Fibroblast of pulmonary artery (primary cell): ENCODE measurements at regions not wholly inside any gene's neighbourhood (a gene's known extent, or its start where the extent isn't known, plus 50 kb on each side); places are given as distances from the start of the nearest gene placed in this dataset.

ENCODE experiments used
- DNase-seq: peaks from one replicate; pipeline ENCODE4 v3.0.0-alpha.2; 2010; ENCODE audit warnings: low read depth
- H3K4me3 ChIP-seq: replicated peaks from 2 replicates; pipeline ENCODE4 v1.5.1; 2011; ENCODE audit warnings: low read depth, mild to moderate bottlenecking, control low read depth, low read length, moderate library complexity
- TF ChIP-seq, protein P1 (sequence below): IDR thresholded peaks from 2 replicates; pipeline ENCODE4 v1.5.1; 2011; ENCODE audit warnings: mild to moderate bottlenecking, control low read depth, low read length, inconsistent platforms; ENCODE audit errors: missing control alignments

DNA sequence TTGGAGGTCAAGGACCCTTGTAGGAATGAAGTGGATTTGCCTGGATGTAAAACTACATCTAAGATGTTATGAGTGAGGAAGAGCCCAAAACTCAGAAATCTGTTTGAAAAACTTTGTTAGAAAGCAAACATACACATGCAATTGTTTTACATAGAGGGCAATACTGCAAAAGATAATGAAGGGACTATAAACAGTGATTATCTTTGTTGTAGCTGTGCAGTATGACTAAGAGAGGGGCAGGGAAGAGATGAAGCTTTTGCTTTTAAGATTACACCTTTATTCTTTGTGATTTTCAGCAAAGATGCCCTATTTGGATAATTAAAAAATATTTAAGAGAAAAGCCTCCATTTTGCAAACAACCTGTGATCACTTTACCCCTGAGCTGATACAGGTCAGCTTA is 839.9 kb upstream of the RBFOX1 start:
- TF ChIP-seq, protein P1, sequence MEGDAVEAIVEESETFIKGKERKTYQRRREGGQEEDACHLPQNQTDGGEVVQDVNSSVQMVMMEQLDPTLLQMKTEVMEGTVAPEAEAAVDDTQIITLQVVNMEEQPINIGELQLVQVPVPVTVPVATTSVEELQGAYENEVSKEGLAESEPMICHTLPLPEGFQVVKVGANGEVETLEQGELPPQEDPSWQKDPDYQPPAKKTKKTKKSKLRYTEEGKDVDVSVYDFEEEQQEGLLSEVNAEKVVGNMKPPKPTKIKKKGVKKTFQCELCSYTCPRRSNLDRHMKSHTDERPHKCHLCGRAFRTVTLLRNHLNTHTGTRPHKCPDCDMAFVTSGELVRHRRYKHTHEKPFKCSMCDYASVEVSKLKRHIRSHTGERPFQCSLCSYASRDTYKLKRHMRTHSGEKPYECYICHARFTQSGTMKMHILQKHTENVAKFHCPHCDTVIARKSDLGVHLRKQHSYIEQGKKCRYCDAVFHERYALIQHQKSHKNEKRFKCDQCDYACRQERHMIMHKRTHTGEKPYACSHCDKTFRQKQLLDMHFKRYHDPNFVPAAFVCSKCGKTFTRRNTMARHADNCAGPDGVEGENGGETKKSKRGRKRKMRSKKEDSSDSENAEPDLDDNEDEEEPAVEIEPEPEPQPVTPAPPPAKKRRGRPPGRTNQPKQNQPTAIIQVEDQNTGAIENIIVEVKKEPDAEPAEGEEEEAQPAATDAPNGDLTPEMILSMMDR, result no peak
- no peak overlapping the region for H3K4me3 ChIP-seq
- no peak for DNase-seq

DNA sequence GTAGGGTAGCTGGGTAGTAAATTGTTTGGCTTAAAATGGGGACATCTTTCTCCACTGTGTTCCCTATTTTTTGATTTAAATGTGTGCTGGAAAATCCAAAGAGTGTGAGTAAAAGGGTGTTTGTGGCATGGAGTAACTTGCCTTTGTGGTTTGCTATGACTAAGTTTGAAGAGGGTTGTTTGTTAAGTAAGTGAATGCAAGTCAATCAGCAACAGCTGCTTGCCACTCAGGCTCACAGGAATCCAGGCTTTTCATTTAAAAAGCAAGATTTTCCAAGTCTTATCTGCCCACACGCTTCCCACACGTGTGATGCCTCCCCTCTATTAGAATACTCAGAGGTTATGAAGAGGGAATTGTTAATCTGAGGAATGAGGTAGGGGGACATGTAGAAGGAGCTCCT is 847.7 kb upstream of the RBFOX1 start:
- DNase-seq, result no peak
- no peak overlapping the region for H3K4me3 ChIP-seq
- TF ChIP-seq, protein P1, result no peak

DNA sequence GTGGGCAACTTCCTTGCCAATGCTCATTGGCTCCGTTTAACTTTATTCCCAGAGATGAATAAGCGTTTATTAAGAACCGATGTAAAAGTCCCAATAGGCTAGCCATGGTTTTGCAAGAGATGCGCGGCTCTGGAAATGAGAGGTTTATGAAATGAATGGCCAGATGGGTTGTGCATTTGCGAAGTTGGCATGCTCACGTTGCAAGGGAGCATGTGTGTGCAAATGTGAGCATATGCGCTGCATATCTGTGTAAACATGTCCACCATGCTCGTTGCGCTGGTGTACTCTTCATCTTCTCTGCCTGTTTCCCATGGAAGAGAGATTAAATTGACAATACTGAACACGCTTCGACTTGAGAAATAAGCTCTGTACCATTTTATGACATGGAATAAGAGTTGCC is 848.6 kb upstream of the RBFOX1 start:
- H3K4me3 ChIP-seq, result no peak overlapping the region
- no peak for DNase-seq
- TF ChIP-seq, protein P1, result no peak

DNA sequence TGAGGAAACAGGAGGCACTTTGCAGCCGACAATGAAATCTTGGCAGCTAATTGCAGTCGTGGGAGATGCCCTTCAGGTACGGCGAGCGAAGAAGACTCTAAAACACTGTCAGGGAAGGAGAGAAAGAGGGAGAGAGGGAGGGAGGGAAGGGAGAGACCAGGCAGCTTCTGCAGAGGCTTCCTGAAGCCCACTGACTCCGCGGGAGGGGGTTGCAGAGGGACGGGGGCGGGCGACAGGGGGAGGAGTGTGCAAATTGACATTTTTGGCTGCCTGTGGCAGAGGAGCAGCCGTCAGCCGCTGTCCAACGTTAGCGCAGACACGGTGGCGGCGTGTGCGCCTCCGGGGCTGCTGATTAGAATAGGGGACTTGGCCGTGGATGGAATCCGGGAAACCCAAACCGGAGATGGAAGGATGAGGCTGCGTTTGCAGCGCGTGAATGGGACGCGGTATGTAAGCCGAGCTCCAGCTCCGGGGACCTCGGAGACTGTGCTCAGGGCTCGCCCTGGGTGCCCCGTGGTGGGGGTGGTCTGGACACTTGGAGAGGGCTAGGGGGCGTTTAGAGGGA is 849.1 kb upstream of the RBFOX1 start:
- no peak overlapping the region for H3K4me3 ChIP-seq
- TF ChIP-seq, protein P1, result no peak
- no peak for DNase-seq

DNA sequence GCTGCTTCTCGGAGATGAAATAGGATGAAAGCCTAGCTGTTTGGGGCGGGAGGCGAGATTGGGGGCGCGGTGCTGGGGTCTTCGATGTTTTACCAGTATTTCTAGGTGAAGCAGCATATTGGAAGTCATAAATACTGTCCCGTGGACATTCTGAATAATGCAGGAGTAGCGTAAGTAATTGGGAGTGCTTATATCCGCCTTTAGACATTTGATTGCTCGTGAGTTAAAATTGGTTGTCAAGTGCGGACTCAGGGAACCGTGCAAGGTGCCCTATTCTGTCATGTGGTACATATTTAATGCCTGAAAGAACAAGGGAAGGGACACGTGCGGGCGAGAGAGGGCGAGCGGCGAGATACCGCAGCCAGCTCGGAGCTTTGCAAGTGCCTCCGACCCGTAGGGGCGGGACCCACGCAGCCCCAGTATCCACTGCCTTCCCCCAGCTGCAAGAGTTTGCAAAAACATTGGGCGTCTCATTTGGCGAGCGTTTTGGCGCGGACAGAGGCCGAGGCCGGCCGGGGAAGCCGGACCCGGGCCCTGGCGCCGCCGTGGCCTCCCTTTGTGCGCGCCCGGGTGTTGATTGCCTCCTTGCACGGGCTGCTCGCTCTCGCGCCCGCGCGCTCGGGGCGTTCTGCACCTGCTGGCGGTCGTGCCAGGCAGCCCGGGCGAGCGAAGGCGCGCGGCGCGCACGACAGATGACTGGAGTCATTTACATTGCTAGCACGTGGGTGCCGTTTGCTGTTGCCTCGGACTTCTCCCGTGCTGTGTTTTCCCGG is 849.8 kb upstream of the RBFOX1 start:
- TF ChIP-seq, protein P1, result no peak
- H3K4me3 ChIP-seq, result no peak overlapping the region
- no peak for DNase-seq

DNA sequence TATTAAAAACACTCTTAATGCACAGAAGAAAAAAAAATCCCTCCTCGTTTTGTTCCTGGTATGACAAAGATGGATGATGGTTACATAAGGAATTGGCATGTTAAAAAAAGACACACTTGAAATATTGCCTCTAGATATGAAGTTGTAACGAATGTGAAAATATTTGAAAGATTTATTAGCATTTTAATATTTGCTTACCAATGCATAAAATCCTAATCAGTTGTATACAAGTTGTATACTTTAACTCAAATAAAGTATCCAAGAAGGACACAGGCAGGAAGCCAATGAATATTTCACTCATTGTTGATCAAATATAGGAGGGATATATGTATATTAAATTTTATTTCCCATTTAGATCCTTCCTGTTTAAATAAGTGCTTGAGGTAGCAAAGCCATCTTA is 850.8 kb upstream of the RBFOX1 start:
- TF ChIP-seq, protein P1, result no peak
- DNase-seq, result no peak

DNA sequence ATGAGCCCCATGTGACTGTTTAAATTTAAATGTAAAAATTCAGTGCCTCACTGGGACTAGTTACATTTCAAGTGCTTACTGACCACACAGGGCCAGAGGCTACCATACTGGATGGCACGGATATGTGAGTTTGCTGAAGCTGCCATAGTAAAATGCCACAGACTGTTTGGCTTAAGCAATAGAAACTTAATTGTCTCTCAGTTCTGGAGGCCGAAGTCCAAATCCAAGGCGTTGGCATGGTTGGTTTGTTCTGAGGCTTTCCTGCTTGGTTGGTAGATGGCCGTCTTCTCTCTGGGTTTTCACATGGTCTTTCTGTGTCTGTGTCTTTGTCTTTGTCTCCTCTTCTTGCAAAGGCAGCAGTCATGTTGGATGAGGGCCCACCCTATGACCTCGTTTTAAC is 878.9 kb upstream of the RBFOX1 start:
- no peak for DNase-seq
- H3K4me3 ChIP-seq, result no peak overlapping the region
- TF ChIP-seq, protein P1, result no peak

More for the DNA sequence above, 850.8 kb upstream of the RBFOX1 start:
- no peak overlapping the region for H3K4me3 ChIP-seq
